ENCODE measurements at regions not wholly inside any gene's neighbourhood (a gene's known extent, or its start where the extent isn't known, plus 50 kb on each side); places are given as distances from the start of the nearest gene placed in this dataset.

DNA sequence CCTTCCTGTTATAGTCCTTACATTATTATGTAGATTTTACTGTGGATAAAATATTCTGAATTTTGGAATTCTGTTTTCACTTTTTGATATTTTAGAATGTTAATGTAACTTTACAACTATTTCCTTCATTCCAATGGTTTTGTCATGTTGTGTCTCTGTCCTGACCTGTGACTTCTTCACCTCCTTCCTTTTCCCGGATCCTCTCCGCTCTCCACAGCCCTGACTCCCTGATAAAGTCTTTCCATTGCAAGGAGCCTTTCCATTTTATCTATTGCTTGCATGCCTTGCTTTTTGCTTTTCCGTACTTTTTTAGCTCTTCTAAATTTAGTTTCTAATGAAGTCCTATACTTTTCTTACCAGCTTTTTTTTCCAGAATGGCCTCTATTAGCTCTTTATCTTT lies 117.6 kb upstream of the ARRDC3 start:
- TF ChIP-seq, protein P1, sequence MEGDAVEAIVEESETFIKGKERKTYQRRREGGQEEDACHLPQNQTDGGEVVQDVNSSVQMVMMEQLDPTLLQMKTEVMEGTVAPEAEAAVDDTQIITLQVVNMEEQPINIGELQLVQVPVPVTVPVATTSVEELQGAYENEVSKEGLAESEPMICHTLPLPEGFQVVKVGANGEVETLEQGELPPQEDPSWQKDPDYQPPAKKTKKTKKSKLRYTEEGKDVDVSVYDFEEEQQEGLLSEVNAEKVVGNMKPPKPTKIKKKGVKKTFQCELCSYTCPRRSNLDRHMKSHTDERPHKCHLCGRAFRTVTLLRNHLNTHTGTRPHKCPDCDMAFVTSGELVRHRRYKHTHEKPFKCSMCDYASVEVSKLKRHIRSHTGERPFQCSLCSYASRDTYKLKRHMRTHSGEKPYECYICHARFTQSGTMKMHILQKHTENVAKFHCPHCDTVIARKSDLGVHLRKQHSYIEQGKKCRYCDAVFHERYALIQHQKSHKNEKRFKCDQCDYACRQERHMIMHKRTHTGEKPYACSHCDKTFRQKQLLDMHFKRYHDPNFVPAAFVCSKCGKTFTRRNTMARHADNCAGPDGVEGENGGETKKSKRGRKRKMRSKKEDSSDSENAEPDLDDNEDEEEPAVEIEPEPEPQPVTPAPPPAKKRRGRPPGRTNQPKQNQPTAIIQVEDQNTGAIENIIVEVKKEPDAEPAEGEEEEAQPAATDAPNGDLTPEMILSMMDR (IDR thresholded peaks at IDR 0.05) = no peak
- TF ChIP-seq POLR2AphosphoS5 (IDR thresholded peaks at IDR 0.05) = no peak
- no peak for TF ChIP-seq EP300 (IDR thresholded peaks at IDR 0.05)
